Pancreas (tissue), 10 donors: ENCODE measurements at regions not wholly inside any gene's neighbourhood (a gene's known extent, or its start where the extent isn't known, plus 50 kb on each side); places are given as distances from the start of the nearest gene placed in this dataset.

ENCODE experiments used
- ATAC-seq, 4 donors: fragments of 200-7000 bp; cut with Tn5 transposase; one replicate each; pipeline versions ENCODE4 v1.8.0 to v1.9.1; 2020; ENCODE audit warnings: mild to moderate bottlenecking in 4 of 4, moderate library complexity in 4 of 4
- DNase-seq, 6 donors: peaks; one replicate each; pipeline ENCODE4 v3.0.0-alpha.2; 2020
- FAIRE-seq: peaks from 2 replicates; lab custom pipeline; 2012; peaks lifted over from hg19 to GRCh38; lab: Jason Lieb, UNC
- H3K27ac ChIP-seq, 4 donors: fragments of 200-600 bp; sonication (generic); 1 replicate in 3 of 4; 2 replicates in 1 of 4; pipeline versions ENCODE4 v1.5.0 to v1.8.0; 2020
- H3K27me3 ChIP-seq, 4 donors: fragments of 200-600 bp; one replicate each; pipeline ENCODE4 v1.8.0; 2021
- H3K36me3 ChIP-seq, 3 donors: fragments of 200-600 bp; sonication (generic) in 1 of 3; one replicate each; pipeline versions ENCODE4 v1.5.0 to v1.8.0; 2020 to 2021
- H3K4me1 ChIP-seq, 3 donors: fragments of 200-600 bp; one replicate each; pipeline ENCODE4 v1.8.0; 2021
- H3K4me3 ChIP-seq, 4 donors: fragments of 200-600 bp; sonication (generic) in 2 of 4; one replicate each; pipeline versions ENCODE4 v1.5.0 to v1.8.0; 2020 to 2021
- H3K9me3 ChIP-seq, 4 donors: fragments of 200-600 bp; one replicate each; pipeline ENCODE4 v1.8.0; 2021
- WGBS, 2 donors: extraction: QIAGEN DNeasy Blood & Tissue Kit; methylation state at CpG; one replicate each; pipeline ENCODE4 v1.1.7; 2013; 5-methylcytosine and 5-hydroxymethylcytosine counted together
- intact Hi-C, 3 donors: fragments of 100-400 bp; cut with DNase I; formaldehyde crosslinking; loops; one replicate each; pipeline versions ENCODE4 v1.11.1 to v1.14.2; 2022
- TF ChIP-seq, protein P1 (sequence below), 4 donors: fragments of 200-600 bp; sonication (generic) in 3 of 4; IDR thresholded peaks; one replicate each; pipeline versions ENCODE4 v1.5.0 to v1.8.0; 2021; ENCODE audit warnings: antibody characterized with exemption in 4 of 4
- donor health status: healthy with polysubstance abuse.
- donor health status: DM: no; HTN: no; CAD: no; lungs with moderate emphysema.
- donor health status: DM: no; HTN: no; CAD: no.
- donor health status: control.
- donor health status: control.
- donor health status: Bipolar disorder and iron deficiency.
- donor health status: DM: yes; HTN: yes; CAD: no.
- donor health status: DM: no; HTN: no; CAD: no.
- donor health status: DM: no; HTN: no; CAD: no.
- donor health status: DM: yes; HTN: yes; CAD: no.

DNA sequence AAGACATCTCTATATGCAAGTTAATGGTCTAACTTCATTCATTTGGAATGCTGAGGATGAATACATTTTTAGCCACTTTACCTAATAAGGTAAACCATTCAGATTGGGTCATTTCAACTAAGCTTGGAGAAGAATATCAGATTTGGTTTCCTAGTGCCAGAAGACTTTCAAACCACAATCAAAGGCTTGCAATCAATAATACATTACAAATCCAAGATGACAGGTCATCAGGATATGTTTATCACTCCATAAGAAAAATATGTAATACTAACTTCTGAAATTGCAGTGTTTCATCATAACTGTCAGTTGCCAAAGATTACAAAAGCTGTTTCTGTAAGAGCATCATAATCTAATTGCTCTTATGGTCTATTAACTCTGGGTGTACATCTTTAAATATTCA is 654.0 kb downstream of the COL12A1 start:
- DNase-seq = no peak

DNA sequence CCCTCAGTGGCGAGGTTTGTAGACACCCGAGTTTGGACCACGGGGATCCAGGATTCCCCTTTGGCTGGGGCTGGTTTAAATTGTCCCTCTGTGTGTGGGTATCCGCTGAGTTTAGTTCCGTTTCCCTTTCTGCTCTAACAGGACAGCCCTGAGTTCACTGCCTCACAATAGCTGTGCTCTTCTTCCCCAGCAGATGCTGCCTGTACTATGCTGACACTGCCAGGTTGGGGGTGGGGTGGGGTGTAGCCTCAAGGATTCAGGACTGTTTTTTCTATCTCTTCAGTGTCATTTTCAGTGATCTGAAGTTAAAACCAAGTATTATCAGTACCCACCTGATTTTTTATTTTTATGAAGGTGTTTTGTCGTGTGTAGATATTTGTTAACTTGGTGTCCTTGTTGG is 655.0 kb downstream of the COL12A1 start:
- ATAC-seq = no peak
- no peaks in the 10 kb centered on the region for H3K4me1 ChIP-seq
- intact Hi-C loops = no loop called here
- H3K4me3 ChIP-seq = no peak overlapping the region
- DNase-seq = no peak
- TF ChIP-seq, protein P1, sequence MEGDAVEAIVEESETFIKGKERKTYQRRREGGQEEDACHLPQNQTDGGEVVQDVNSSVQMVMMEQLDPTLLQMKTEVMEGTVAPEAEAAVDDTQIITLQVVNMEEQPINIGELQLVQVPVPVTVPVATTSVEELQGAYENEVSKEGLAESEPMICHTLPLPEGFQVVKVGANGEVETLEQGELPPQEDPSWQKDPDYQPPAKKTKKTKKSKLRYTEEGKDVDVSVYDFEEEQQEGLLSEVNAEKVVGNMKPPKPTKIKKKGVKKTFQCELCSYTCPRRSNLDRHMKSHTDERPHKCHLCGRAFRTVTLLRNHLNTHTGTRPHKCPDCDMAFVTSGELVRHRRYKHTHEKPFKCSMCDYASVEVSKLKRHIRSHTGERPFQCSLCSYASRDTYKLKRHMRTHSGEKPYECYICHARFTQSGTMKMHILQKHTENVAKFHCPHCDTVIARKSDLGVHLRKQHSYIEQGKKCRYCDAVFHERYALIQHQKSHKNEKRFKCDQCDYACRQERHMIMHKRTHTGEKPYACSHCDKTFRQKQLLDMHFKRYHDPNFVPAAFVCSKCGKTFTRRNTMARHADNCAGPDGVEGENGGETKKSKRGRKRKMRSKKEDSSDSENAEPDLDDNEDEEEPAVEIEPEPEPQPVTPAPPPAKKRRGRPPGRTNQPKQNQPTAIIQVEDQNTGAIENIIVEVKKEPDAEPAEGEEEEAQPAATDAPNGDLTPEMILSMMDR (IDR thresholded peaks at IDR 0.05) = no peak
- no peak for FAIRE-seq
- H3K36me3 ChIP-seq = no peaks in the 10 kb centered on the region
- no peak overlapping the region for H3K27ac ChIP-seq
- 92 to 95% methylated on average over 6 of the region's 6 CpGs for WGBS, 2 donors
- H3K27me3 ChIP-seq = no peaks in the 10 kb centered on the region
- no peaks in the 10 kb centered on the region for H3K9me3 ChIP-seq

More for the DNA sequence above, 654.0 kb downstream of the COL12A1 start:
- FAIRE-seq = no peak
- no peak overlapping the region for H3K4me3 ChIP-seq
- no peak overlapping the region for H3K27ac ChIP-seq
- no peaks in the 10 kb centered on the region for H3K9me3 ChIP-seq
- TF ChIP-seq, protein P1 (IDR thresholded peaks at IDR 0.05) = no peak
- no peaks in the 10 kb centered on the region for H3K4me1 ChIP-seq
- ATAC-seq = no peak
- no peaks in the 10 kb centered on the region for H3K36me3 ChIP-seq
- no peaks in the 10 kb centered on the region for H3K27me3 ChIP-seq
- intact Hi-C loops = no loop called here

DNA sequence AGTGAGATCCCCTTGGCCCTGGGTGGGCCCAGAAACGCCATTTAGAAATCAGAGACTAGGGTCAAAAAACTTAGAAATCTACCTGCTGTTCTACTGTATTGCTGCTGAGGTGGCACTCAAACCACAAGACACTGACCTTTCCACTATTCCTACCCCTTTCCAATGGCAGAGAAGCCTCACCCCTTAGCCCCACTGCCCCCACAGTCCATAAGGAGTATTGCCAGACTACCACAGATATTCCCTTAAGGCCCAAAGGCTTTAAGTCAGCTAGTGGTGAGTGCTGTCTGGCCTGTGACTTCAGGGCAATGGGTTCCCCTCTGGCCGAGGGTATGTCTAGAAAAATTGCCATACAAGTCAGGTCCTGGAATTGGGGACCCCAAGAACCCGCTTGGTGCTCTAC is 656.1 kb downstream of the COL12A1 start:
- FAIRE-seq (no peak), DNase-seq (no peak), ATAC-seq (no peak)
- intact Hi-C loops = no loop called here
- Histone ChIP-seq H3K4me3 (no peak overlapping the region), H3K9me3 (no peaks in the 10 kb centered on the region), H3K27ac (no peak overlapping the region), H3K4me1 (no peaks in the 10 kb centered on the region), H3K36me3 (no peaks in the 10 kb centered on the region), H3K27me3 (no peaks in the 10 kb centered on the region)
- TF ChIP-seq, protein P1 (IDR thresholded peaks at IDR 0.05) = no peak
- WGBS, 2 donors = 84 to 94% methylated on average over 3 of the region's 3 CpGs

DNA sequence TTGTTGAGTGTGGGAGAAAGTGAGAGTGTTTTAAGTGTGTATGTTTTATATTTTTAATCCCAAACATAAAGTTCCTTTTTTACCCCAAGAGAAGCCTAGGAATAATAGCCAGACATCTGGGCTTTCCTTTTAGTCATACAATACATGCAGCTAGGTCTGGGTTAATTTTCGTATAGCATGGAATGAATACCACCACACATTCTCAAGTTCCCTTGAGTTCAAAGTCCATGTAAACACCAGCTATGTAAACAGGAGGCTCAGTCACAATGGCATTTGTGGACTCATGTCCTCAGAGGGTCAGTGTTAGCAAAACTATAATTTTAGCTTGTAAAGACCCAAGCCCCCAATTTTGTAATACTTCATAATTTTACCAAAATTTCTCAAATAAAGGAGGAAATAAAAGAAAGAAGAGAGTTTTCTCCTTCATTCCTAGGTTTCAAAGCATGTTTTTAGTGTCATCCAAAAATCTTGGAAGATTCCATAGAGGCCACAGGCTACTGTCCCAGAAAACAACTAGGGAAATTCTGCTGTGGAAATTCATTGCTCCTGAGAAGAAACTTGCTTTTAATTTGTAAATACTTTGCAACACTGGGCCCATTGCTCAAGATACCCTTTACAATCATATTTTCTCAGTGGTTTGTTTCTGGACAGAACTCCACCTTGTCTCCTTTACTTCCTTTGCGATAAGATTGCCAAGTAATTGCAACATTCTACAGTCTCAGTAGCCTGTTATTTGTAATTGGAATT is 671.2 kb downstream of the COL12A1 start:
- Histone ChIP-seq H3K27ac (peak overlapping the region; percentile 46 to 84 (median 67)), H3K4me3 (no peak overlapping the region), H3K4me1 (peaks cover 0 to 24% (median 20%) of the 10 kb centered on the region in 3 donors), H3K27me3 (no peaks in the 10 kb centered on the region), H3K9me3 (no peaks in the 10 kb centered on the region), H3K36me3 (no peaks in the 10 kb centered on the region)
- TF ChIP-seq, protein P1 (IDR thresholded peaks at IDR 0.05) = no peak
- DNase-seq (peak in 3 of 6 donors; percentile 30 to 46 (median 36)), FAIRE-seq (no peak), ATAC-seq (peak; percentile 99 to 100 (median 100))
- intact Hi-C loops = no loop called here
- WGBS, 2 donors = 10% methylated on average over 2 of the region's 2 CpGs

DNA sequence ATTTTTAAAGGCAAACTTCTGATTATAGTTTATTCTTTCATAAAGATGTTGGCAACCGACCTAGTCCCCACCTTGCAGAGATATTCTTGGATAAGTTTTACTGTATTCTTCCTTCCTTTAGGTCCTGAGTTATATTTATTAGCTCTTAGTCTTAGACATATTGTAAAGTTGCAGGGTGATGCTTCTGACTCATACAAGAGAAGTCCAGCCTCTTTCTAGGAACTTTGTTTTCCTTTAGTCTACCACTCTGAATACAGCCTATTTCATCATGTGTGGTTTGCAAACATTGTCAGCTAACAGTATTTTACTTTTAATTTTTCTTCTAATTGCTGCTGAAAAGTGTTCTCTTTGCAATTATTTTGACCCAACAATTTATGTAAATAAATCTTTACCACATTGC is 686.7 kb downstream of the COL12A1 start:
- Histone ChIP-seq H3K27ac (no peak overlapping the region), H3K4me1 (no peaks in the 10 kb centered on the region), H3K36me3 (no peaks in the 10 kb centered on the region), H3K4me3 (no peak overlapping the region), H3K27me3 (no peaks in the 10 kb centered on the region), H3K9me3 (no peaks in the 10 kb centered on the region)
- TF ChIP-seq, protein P1 (IDR thresholded peaks at IDR 0.05) = no peak
- DNase-seq (no peak), ATAC-seq (peak in 2 of 4 donors; percentile 56 to 57), FAIRE-seq (no peak)
- WGBS, 2 donors = 66 to 75% methylated on average over 1 of the region's 1 CpG
- intact Hi-C loops = no loop called here
